ENCODE measurements at regions not wholly inside any gene's neighbourhood (a gene's known extent, or its start where the extent isn't known, plus 50 kb on each side); places are given as distances from the start of the nearest gene placed in this dataset.

DNA sequence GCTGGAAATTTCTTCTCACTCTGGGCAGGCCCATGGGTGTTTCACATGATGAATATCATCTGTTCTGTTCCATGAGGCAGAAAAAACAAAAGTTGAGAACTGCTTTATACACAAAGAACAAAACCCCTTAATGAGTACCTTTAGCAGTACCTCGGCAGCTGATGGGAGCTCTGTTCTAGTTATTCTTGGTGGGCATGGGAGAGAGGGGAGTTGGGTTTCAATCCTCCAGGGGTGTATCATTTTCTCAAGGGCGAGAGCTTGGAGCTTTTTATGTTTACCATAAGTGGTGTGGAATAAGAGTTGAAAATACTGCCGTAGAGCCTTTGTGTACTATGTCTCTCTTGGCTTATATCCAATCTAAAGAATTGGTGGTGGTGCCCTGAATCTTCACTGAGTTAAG lies 103.3 kb upstream of the ZNF608 start:
- TF ChIP-seq, protein P1, sequence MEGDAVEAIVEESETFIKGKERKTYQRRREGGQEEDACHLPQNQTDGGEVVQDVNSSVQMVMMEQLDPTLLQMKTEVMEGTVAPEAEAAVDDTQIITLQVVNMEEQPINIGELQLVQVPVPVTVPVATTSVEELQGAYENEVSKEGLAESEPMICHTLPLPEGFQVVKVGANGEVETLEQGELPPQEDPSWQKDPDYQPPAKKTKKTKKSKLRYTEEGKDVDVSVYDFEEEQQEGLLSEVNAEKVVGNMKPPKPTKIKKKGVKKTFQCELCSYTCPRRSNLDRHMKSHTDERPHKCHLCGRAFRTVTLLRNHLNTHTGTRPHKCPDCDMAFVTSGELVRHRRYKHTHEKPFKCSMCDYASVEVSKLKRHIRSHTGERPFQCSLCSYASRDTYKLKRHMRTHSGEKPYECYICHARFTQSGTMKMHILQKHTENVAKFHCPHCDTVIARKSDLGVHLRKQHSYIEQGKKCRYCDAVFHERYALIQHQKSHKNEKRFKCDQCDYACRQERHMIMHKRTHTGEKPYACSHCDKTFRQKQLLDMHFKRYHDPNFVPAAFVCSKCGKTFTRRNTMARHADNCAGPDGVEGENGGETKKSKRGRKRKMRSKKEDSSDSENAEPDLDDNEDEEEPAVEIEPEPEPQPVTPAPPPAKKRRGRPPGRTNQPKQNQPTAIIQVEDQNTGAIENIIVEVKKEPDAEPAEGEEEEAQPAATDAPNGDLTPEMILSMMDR (IDR thresholded peaks at IDR 0.05; ENCODE audit: low read depth, low read length) = no peak
- DNase-seq (ENCODE audit: extremely low read depth, low read depth) = no peak

DNA sequence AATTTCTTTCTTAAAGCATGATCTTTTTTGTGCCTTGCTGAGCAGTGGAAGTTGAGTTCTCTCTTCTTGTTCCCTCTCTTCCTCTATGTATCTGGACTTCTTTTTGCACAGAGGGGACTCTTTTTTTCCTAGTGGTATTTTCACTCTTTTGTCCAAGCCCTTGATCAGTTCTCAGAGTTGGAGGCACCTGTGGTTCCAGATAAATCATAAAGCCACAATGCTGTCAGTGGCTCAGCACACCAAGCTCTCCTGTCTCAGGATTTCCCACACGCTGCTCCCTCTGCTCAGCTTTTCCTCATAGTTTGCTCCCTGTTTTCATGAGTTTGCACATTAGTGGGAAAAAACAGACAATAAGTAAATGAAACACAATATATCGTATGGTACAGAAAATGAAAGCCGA lies 110.3 kb upstream of the ZNF608 start:
- DNase-seq (ENCODE audit: extremely low read depth, low read depth) = no peak
- TF ChIP-seq, protein P1 (IDR thresholded peaks at IDR 0.05; ENCODE audit: low read depth, low read length) = no peak

DNA sequence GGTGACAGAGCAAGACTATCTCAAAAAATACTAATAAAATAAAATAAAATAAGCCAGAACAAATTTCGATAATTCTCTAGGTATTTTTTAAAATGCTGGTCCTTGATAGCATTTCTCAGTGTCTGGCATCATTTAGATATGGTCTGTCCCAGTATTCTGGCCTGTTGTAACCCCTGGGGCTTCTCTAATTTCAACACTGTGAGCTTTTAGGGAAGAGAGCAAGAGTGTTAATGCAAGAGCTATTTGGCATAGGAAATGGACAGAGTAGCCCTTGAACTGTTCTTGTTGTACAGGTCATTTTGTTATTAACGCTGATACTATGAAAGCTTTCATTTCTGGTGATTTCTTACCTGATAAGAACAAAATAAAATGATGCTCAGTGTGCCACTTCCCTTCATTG lies 112.2 kb upstream of the ZNF608 start:
- no peak for DNase-seq (ENCODE audit: extremely low read depth, low read depth)
- TF ChIP-seq, protein P1 (IDR thresholded peaks at IDR 0.05; ENCODE audit: low read depth, low read length) = no peak

DNA sequence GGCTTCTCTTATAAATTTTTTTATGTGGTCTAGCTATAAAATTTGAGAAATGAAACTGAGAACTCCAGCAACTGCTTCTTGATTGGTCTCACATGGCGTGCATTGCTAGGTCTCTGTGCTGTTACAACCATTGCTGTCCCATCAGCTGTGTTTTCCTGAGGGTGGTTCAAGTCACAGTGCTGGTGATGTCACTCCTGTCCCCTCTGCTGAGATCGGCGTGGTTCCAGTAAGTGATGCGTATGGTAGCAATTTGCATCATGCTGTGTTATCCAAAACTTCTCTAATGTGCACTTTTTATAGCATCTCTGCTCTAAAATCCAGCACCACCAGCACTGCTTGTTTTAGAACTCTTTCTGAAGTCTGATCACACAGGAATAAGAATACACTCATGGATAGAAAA lies 112.6 kb upstream of the ZNF608 start:
- no peak for DNase-seq (ENCODE audit: extremely low read depth, low read depth)

DNA sequence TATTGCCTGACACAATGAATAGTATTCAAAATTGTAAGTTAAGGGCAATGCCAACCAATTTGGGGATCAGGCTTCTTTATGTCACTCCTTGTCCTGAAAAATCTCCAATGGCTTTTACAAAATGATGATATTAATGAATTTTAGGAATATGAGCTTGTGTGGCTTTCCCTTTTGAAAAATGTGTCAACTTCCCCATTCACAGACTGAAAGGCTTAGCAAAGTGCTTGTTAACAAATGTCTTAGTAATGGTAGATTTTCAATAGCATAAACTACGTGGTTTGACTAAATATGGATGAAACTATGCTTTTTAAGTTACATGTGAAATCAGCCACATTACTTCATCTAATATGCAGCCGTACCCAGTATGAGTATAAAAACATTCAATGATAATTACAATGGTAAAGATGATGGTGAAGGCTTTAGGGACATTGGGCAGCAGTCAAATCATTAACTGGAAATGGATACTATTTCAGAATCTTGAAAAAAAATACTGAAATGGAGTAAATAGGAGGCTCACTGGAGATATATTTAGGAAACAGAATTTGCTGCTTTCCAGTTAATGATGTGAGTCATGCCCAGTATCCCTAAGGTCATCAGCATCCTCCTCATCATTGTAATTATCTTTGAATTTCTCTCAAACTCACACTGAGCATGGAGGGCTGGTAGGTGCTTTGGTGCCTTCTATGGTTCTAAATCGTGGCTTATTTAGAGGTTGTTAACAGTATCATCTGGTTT lies 113.3 kb upstream of the ZNF608 start:
- TF ChIP-seq, protein P1 (IDR thresholded peaks at IDR 0.05; ENCODE audit: low read depth, low read length) = no peak
- no peak for DNase-seq (ENCODE audit: extremely low read depth, low read depth)

More for the DNA sequence above, 112.6 kb upstream of the ZNF608 start:
- TF ChIP-seq, protein P1 (IDR thresholded peaks at IDR 0.05; ENCODE audit: low read depth, low read length) = no peak

DNA sequence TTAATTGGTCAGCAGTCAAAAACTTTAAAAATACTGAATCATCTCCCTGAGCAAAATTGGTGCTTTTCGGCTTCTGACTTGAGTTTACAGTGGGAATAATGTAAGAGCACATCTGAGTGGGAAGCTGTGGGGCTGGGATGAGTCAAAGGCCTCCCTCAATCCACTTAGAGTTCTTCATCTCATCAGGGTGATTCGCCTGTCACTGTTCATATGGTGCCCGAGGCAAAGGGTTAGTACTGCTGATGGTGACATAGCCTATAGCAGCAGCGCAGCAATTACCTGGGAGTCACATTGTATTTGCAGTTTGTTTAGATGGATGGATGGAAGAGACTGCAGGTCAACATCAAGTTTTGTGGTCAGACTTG lies 113.8 kb upstream of the ZNF608 start:
- TF ChIP-seq, protein P1 (IDR thresholded peaks at IDR 0.05; ENCODE audit: low read depth, low read length) = no peak
- no peak for DNase-seq (ENCODE audit: extremely low read depth, low read depth)

DNA sequence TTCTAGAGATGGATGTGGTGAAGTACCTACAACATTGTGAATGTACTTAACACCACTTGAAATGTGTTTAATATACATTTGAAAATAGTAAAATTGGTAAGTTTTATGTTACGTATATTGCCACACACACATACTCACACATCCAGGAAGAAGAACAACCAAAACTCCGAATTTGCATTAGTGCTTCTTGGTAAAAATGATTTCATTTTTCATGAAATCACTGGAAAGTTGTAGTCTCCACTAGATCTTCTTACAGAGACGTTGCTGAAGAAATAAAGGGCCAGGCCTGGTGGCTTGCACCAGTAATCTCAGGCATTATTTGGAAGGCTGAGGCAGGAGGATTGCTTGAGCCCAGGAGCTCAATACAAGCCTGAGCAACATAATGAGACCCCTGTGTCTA lies 118.6 kb upstream of the ZNF608 start:
- no peak for DNase-seq (ENCODE audit: extremely low read depth, low read depth)
- TF ChIP-seq, protein P1 (IDR thresholded peaks at IDR 0.05; ENCODE audit: low read depth, low read length) = no peak

Measured in AG09319 (cell line).